Stimulated activated CD8-positive, alpha-beta memory T cell treated with anti-CD3 and anti-CD28 coated beads, Interleukin-7, amount 100 ng/mL, for 48 hours (primary cell): ENCODE measurements at regions not wholly inside any gene's neighbourhood (a gene's known extent, or its start where the extent isn't known, plus 50 kb on each side); places are given as distances from the start of the nearest gene placed in this dataset.

Source experiments
- DNase-seq, 2 donors: peaks; one replicate each; pipeline ENCODE4 v3.0.0-alpha.2; 2020; ENCODE audit warnings: low read depth in 1 of 2; ENCODE audit errors: extremely low read depth in 1 of 2

GRCh38 chrX:40325161-40325560, 227.4 kb upstream of the BCOR start:
- DNase-seq = no peak

- no peak for DNase-seq
Measured at GRCh38 chrX:40323977-40324376, 226.2 kb upstream of the BCOR start.

- no peak for DNase-seq
Measured at GRCh38 chrX:40320819-40321218, 223.1 kb upstream of the BCOR start.

- no peak for DNase-seq
Measured at GRCh38 chrX:40318801-40319200, 221.0 kb upstream of the BCOR start.

- no peak for DNase-seq
Measured at GRCh38 chrX:40318076-40318475, 220.3 kb upstream of the BCOR start.

- no peak for DNase-seq
Measured at GRCh38 chrX:40316502-40316901, 218.7 kb upstream of the BCOR start.

- no peak for DNase-seq
Measured at GRCh38 chrX:40314070-40314469, 216.3 kb upstream of the BCOR start.

GRCh38 chrX:40313269-40313668, 215.5 kb upstream of the BCOR start:
- no peak for DNase-seq

GRCh38 chrX:40310447-40310846, 212.7 kb upstream of the BCOR start:
- DNase-seq = no peak

GRCh38 chrX:40310016-40310415, 212.3 kb upstream of the BCOR start:
- DNase-seq = no peak

- DNase-seq = no peak
Measured at GRCh38 chrX:40307871-40308270, 210.1 kb upstream of the BCOR start.

- no peak for DNase-seq
Measured at GRCh38 chrX:40304115-40304514, 206.4 kb upstream of the BCOR start.

- DNase-seq = no peak
Measured at GRCh38 chrX:40303256-40304077, 205.7 kb upstream of the BCOR start.

- peak in 1 of 2 donors; percentile 38 for DNase-seq
Measured at GRCh38 chrX:40300286-40300890, 202.6 kb upstream of the BCOR start.

GRCh38 chrX:40299641-40300046, 201.9 kb upstream of the BCOR start:
- DNase-seq = no peak

- no peak for DNase-seq
Measured at GRCh38 chrX:40298572-40299479, 201.1 kb upstream of the BCOR start.

- DNase-seq = no peak
Measured at GRCh38 chrX:40298069-40298468, 200.3 kb upstream of the BCOR start.

- no peak for DNase-seq
Measured at GRCh38 chrX:40291553-40291952, 193.8 kb upstream of the BCOR start.

GRCh38 chrX:40290517-40290916, 192.8 kb upstream of the BCOR start:
- DNase-seq = no peak

- no peak for DNase-seq
Measured at GRCh38 chrX:40285876-40286275, 188.1 kb upstream of the BCOR start.

- no peak for DNase-seq
Measured at GRCh38 chrX:40284852-40285251, 187.1 kb upstream of the BCOR start.

- no peak for DNase-seq
Measured at GRCh38 chrX:40283981-40284380, 186.2 kb upstream of the BCOR start.
